GM23338 (cell line): ENCODE measurements at regions not wholly inside any gene's neighbourhood (a gene's known extent, or its start where the extent isn't known, plus 50 kb on each side); places are given as distances from the start of the nearest gene placed in this dataset.

Experiments used
- ATAC-seq: fragments of 200-7000 bp; cut with Tn5 transposase; 3 replicates; pipeline ENCODE4 v1.9.1; 2020
- DNase-seq: peaks from one replicate; pipeline ENCODE4 v3.0.0-alpha.2; 2015; ENCODE audit warnings: low spot score
- H2AFZ ChIP-seq: fragments of 200-600 bp; sonication (generic); 2 replicates; pipeline ENCODE4 v1.8.0; 2016; ENCODE audit warnings: antibody characterized with exemption, mild to moderate bottlenecking, moderate library complexity
- H3F3A ChIP-seq: fragments of 200-600 bp; sonication (generic); replicated peaks from 2 replicates; pipeline ENCODE4 v1.8.0; 2017; ENCODE audit warnings: antibody characterized with exemption, mixed run types, low read depth
- H3K27ac ChIP-seq: fragments of 200-600 bp; sonication (generic); 2 replicates; pipeline ENCODE4 v1.6.1; 2016; ENCODE audit warnings: low read depth
- H3K27me3 ChIP-seq: fragments of 200-600 bp; sonication (generic); 2 replicates; pipeline ENCODE4 v1.8.0; 2016; ENCODE audit warnings: mild to moderate bottlenecking, mixed run types, moderate library complexity; ENCODE audit not compliant: insufficient read depth
- H3K36me3 ChIP-seq: fragments of 200-600 bp; sonication (generic); 2 replicates; pipeline ENCODE4 v1.8.0; 2016; ENCODE audit warnings: mild to moderate bottlenecking; ENCODE audit not compliant: insufficient read depth
- H3K4me1 ChIP-seq: fragments of 200-600 bp; sonication (generic); 2 replicates; pipeline ENCODE4 v1.8.0; 2016; ENCODE audit warnings: mild to moderate bottlenecking, moderate library complexity; ENCODE audit not compliant: insufficient read depth
- H3K4me2 ChIP-seq: fragments of 200-600 bp; sonication (generic); 2 replicates; pipeline ENCODE4 v1.7.1; 2017; ENCODE audit warnings: mixed run types
- H3K4me3 ChIP-seq: fragments of 200-600 bp; sonication (generic); 2 replicates; pipeline ENCODE4 v1.6.1; 2016; ENCODE audit warnings: mixed run types
- H3K79me2 ChIP-seq: fragments of 200-600 bp; sonication (generic); replicated peaks from 2 replicates; pipeline ENCODE4 v1.8.0; 2017; ENCODE audit warnings: mild to moderate bottlenecking; ENCODE audit not compliant: insufficient read depth
- H3K9me2 ChIP-seq: fragments of 200-600 bp; sonication (generic); 2 replicates; pipeline ENCODE4 v1.8.0; 2017; ENCODE audit not compliant: insufficient read depth
- H4K20me1 ChIP-seq: fragments of 200-600 bp; sonication (generic); replicated peaks from 2 replicates; pipeline ENCODE4 v1.8.0; 2017; ENCODE audit warnings: mild to moderate bottlenecking; ENCODE audit not compliant: insufficient read depth
- H3K27ac Mint-ChIP-seq: 2 replicates; pipeline ENCODE4 v1.8.0; 2020; ENCODE audit warnings: inconsistent platforms, mild to moderate bottlenecking, moderate library complexity, mixed read lengths
- H3K27me3 Mint-ChIP-seq: 3 replicates; pipeline ENCODE4 v1.8.0; 2022; ENCODE audit warnings: low read depth, mild to moderate bottlenecking, moderate library complexity, mixed read lengths, inconsistent platforms; ENCODE audit not compliant: insufficient read depth, poor library complexity
- H3K36me3 Mint-ChIP-seq: 3 replicates; pipeline ENCODE4 v1.8.0; 2021; ENCODE audit warnings: low read depth, mild to moderate bottlenecking, inconsistent platforms, moderate library complexity, mixed read lengths
- H3K4me1 Mint-ChIP-seq: 3 replicates; pipeline ENCODE4 v1.8.0; 2020; ENCODE audit warnings: mild to moderate bottlenecking, inconsistent platforms, mixed read lengths
- H3K4me3 Mint-ChIP-seq: 3 replicates; pipeline ENCODE4 v1.8.0; 2021; ENCODE audit warnings: moderate library complexity, mild to moderate bottlenecking, inconsistent platforms, mixed read lengths
- H3K9me3 Mint-ChIP-seq: 3 replicates; pipeline ENCODE4 v1.8.0; 2020; ENCODE audit warnings: moderate library complexity, mild to moderate bottlenecking, inconsistent platforms, mixed read lengths
- CREB1 ChIP-seq: fragments of 250-450 bp; sonication (Bioruptor Pico); IDR thresholded peaks from 2 replicates; pipeline ENCODE4 v1.5.0; 2020; ENCODE audit warnings: low read depth, mild to moderate bottlenecking, moderate library complexity
- EZH2 ChIP-seq: fragments of 200-600 bp; sonication (generic); IDR thresholded peaks from one replicate; pipeline ENCODE4 v1.8.0; 2017; ENCODE audit warnings: antibody characterized with exemption, mild to moderate bottlenecking, low read depth; ENCODE audit not compliant: unreplicated experiment
- EZH2phosphoT487 ChIP-seq: fragments of 200-600 bp; sonication (generic); IDR thresholded peaks from one replicate; pipeline ENCODE4 v1.8.1; 2018; ENCODE audit warnings: antibody characterized with exemption; ENCODE audit not compliant: unreplicated experiment
- JUNB ChIP-seq: IDR thresholded peaks from one replicate; pipeline ENCODE4 v1.6.1; 2016; ENCODE audit warnings: antibody characterized with exemption; ENCODE audit not compliant: unreplicated experiment
- NANOG ChIP-seq: IDR thresholded peaks from 2 replicates; pipeline ENCODE4 v1.6.1; 2016; ENCODE audit warnings: antibody characterized with exemption, borderline replicate concordance
- POLR2AphosphoS5 ChIP-seq: IDR thresholded peaks from 2 replicates; pipeline ENCODE4 v1.6.1; 2016; ENCODE audit warnings: antibody characterized with exemption, low read depth
- STAT1 ChIP-seq: IDR thresholded peaks from one replicate; pipeline ENCODE4 v1.6.1; 2016; ENCODE audit warnings: antibody characterized with exemption; ENCODE audit not compliant: unreplicated experiment
- ZNF331 ChIP-seq: fragments of 250-450 bp; sonication (Bioruptor Pico); IDR thresholded peaks from 2 replicates; pipeline ENCODE4 v1.5.0; 2020; ENCODE audit warnings: low read depth, mild to moderate bottlenecking, moderate library complexity
- ZNF462 ChIP-seq: fragments of 250-450 bp; sonication (Bioruptor Pico); IDR thresholded peaks from 2 replicates; pipeline ENCODE4 v1.5.0; 2020; ENCODE audit warnings: mild to moderate bottlenecking, moderate library complexity
- TF ChIP-seq, protein P1 (sequence below): IDR thresholded peaks from 2 replicates; pipeline ENCODE4 v1.6.1; 2016; ENCODE audit warnings: antibody characterized with exemption

DNA sequence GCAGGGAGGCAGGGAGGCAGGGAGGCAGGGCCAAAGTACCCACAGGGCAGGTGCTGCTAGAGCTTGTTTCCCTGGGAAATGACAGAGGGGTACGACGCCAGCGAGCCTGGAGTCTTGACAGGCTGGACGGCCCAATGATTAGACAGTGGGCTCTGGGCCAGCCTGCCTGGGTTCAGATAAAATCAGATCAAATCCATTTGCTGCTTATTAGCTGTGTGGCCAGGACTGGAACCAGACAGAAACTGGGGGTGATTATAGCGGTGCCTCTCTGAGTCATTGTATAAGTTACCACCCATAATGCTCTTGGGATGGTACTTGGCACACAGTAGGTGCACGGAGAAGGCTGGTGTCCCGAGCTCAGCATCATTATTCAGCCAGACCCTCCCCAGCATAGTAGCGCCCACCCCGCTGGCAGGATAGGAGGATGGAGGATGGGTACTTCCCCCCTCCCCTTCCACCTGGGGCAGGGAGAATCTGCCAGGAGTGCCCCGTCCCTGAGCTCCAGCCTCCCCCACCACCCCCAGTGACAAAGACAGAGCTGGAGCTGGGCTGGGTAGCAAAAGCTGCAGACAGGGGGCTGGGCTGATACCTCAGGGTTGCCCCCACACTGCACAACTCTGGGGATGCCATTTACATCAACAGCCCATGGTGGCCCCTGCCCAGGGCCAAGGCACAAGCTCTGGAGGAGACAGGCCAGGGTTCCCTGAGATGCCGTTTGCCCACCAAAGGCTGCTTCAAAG lies 77.6 kb upstream of the TNRC6C start:
- H3F3A ChIP-seq, result no peaks in the 10 kb centered on the region
- no peak overlapping the region for H3K4me3 ChIP-seq
- H3K27ac ChIP-seq, result no peak overlapping the region
- H3K4me2 ChIP-seq, result no peak overlapping the region
- Mint-ChIP-seq H3K27ac (no peak overlapping the region), H3K9me3 (peaks cover 4% of the 10 kb centered on the region), H3K36me3 (0 out of 3 replicates have a peak, but pooled peaks cover 2% of the 10 kb centered on the region), H3K4me3 (no peak overlapping the region), H3K4me1 (peaks cover 16% of the 10 kb centered on the region), H3K27me3 (peaks cover 9% of the 10 kb centered on the region)
- ATAC-seq, result no peak
- H3K36me3 ChIP-seq, result no peaks in the 10 kb centered on the region
- no peak for DNase-seq
- H4K20me1 ChIP-seq, result no peaks in the 10 kb centered on the region
- no peaks in the 10 kb centered on the region for H3K9me2 ChIP-seq
- no peak overlapping the region for H2AFZ ChIP-seq
- TF ChIP-seq STAT1 (no peak), CREB1 (CRISPR knock-in tag) (no peak), EZH2 (no peak), JUNB (no peak), POLR2AphosphoS5 (no peak), ZNF331 (no peak), ZNF462 (CRISPR knock-in tag) (no peak), NANOG (no peak), EZH2phosphoT487 (no peak)
- TF ChIP-seq, protein P1, sequence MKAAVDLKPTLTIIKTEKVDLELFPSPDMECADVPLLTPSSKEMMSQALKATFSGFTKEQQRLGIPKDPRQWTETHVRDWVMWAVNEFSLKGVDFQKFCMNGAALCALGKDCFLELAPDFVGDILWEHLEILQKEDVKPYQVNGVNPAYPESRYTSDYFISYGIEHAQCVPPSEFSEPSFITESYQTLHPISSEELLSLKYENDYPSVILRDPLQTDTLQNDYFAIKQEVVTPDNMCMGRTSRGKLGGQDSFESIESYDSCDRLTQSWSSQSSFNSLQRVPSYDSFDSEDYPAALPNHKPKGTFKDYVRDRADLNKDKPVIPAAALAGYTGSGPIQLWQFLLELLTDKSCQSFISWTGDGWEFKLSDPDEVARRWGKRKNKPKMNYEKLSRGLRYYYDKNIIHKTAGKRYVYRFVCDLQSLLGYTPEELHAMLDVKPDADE, result no peak
- H3K79me2 ChIP-seq, result no peaks in the 10 kb centered on the region
- H3K27me3 ChIP-seq, result no peaks in the 10 kb centered on the region
- peaks cover 2% of the 10 kb centered on the region; the same call in 1 of the 2 replicates for H3K4me1 ChIP-seq
